HG03521 (cell line): ENCODE measurements at regions not wholly inside any gene's neighbourhood (a gene's known extent, or its start where the extent isn't known, plus 50 kb on each side); places are given as distances from the start of the nearest gene placed in this dataset.

Experiments
- ATAC-seq: cut with Tn5 transposase; IDR thresholded peaks from one replicate; pipeline ENCODE4 v1.9.1; 2021; ENCODE audit warnings: mild to moderate bottlenecking, moderate library complexity; ENCODE audit not compliant: unreplicated experiment

- ATAC-seq = no peak
These were observed 969.9 kb downstream of the KCNMA1 start for GRCh38 chr10:76667408-76668370.

- no peak for ATAC-seq
These were observed 970.7 kb downstream of the KCNMA1 start for GRCh38 chr10:76666891-76667290.

GRCh38 chr10:76665029-76665428 lies 972.6 kb downstream of the KCNMA1 start:
- ATAC-seq = no peak

- no peak for ATAC-seq
These were observed 980.1 kb downstream of the KCNMA1 start for GRCh38 chr10:76657337-76658012.

- no peak for ATAC-seq
These were observed 986.5 kb downstream of the KCNMA1 start for GRCh38 chr10:76651154-76651553.

GRCh38 chr10:76649723-76650127 lies 987.9 kb downstream of the KCNMA1 start:
- ATAC-seq = no peak

GRCh38 chr10:76649254-76649653 lies 988.4 kb downstream of the KCNMA1 start:
- no peak for ATAC-seq

GRCh38 chr10:76647301-76647700 lies 990.3 kb downstream of the KCNMA1 start:
- ATAC-seq = no peak

GRCh38 chr10:76645341-76645740 lies 992.3 kb downstream of the KCNMA1 start:
- no peak for ATAC-seq

- no peak for ATAC-seq
These were observed 993.1 kb downstream of the KCNMA1 start for GRCh38 chr10:76644476-76644875.

GRCh38 chr10:76643511-76643911 lies 994.1 kb downstream of the KCNMA1 start:
- ATAC-seq = no peak

GRCh38 chr10:76642358-76642757 lies 995.2 kb downstream of the KCNMA1 start:
- ATAC-seq = no peak

- no peak for ATAC-seq
These were observed 996.4 kb downstream of the KCNMA1 start for GRCh38 chr10:76641215-76641614.

GRCh38 chr10:76640806-76641205 lies 996.8 kb downstream of the KCNMA1 start:
- no peak for ATAC-seq

GRCh38 chr10:76632767-76633051 lies 1004.9 kb downstream of the KCNMA1 start:
- no peak for ATAC-seq

- ATAC-seq = no peak
These were observed 1005.5 kb downstream of the KCNMA1 start for GRCh38 chr10:76631884-76632766.

GRCh38 chr10:76631036-76631670 lies 1006.5 kb downstream of the KCNMA1 start:
- no peak for ATAC-seq

GRCh38 chr10:76628801-76629200 lies 1008.8 kb downstream of the KCNMA1 start:
- no peak for ATAC-seq

- no peak for ATAC-seq
These were observed 1011.2 kb downstream of the KCNMA1 start for GRCh38 chr10:76626386-76626785.

GRCh38 chr10:76624470-76624869 lies 1013.1 kb downstream of the KCNMA1 start:
- ATAC-seq = peak; percentile 63
